A549 (cell line): ENCODE measurements at regions not wholly inside any gene's neighbourhood (a gene's known extent, or its start where the extent isn't known, plus 50 kb on each side); places are given as distances from the start of the nearest gene placed in this dataset.

ENCODE experiments used
- ATOH8 ChIP-seq: fragments of 250-450 bp; sonication (Bioruptor Pico); IDR thresholded peaks from 2 replicates; pipeline ENCODE4 v1.5.0; 2020; ENCODE audit warnings: low read depth, mild to moderate bottlenecking, moderate library complexity
- CTCF ChIP-seq: fragments of >200 bp; sonication (Bioruptor Twin); formaldehyde crosslinking; IDR thresholded peaks from 3 replicates; pipeline ENCODE4 v1.5.1; 2016
- EP300 ChIP-seq, 2 experiments: fragments of >200 bp; sonication (Bioruptor Twin); formaldehyde crosslinking; IDR thresholded peaks; 2 replicates in 1 of 2; 3 replicates in 1 of 2; pipeline ENCODE4 v1.6.1; 2016 to 2017
- ESRRA ChIP-seq: fragments of 150-350 bp; IDR thresholded peaks from 2 replicates; pipeline ENCODE4 v1.6.1; 2014; ENCODE audit warnings: mild to moderate bottlenecking, low read length, borderline replicate concordance
- HMGXB4 ChIP-seq: fragments of 250-450 bp; sonication (Bioruptor Pico); IDR thresholded peaks from 2 replicates; pipeline ENCODE4 v1.5.0; 2021; ENCODE audit warnings: mild to moderate bottlenecking, moderate library complexity, borderline replicate concordance
- MAZ ChIP-seq: fragments of 150-350 bp; IDR thresholded peaks from 2 replicates; pipeline ENCODE4 v1.6.1; 2014; ENCODE audit warnings: antibody characterized with exemption, low read depth, low read length, borderline replicate concordance
- MYC ChIP-seq: IDR thresholded peaks from 2 replicates; pipeline ENCODE4 v1.6.1; 2012; ENCODE audit warnings: mild to moderate bottlenecking, inconsistent platforms, low read length, improper control_type of control experiment, borderline replicate concordance
- POLR2A ChIP-seq: IDR thresholded peaks from 2 replicates; pipeline ENCODE4 v1.6.1; 2012; ENCODE audit warnings: mild to moderate bottlenecking, low read length
- RFX5 ChIP-seq: fragments of 450-650 bp; IDR thresholded peaks from 2 replicates; pipeline ENCODE4 v1.7.1; 2014; ENCODE audit warnings: antibody characterized with exemption, mild to moderate bottlenecking, moderate library complexity
- TP53 ChIP-seq: fragments of 250-450 bp; sonication (Bioruptor Pico); IDR thresholded peaks from 2 replicates; pipeline ENCODE4 v1.5.0; 2021; ENCODE audit warnings: mild to moderate bottlenecking, moderate library complexity
- USF2 ChIP-seq: fragments of 450-650 bp; IDR thresholded peaks from 2 replicates; pipeline ENCODE4 v1.6.1; 2014; ENCODE audit warnings: antibody characterized with exemption

- TF ChIP-seq POLR2A (no peak), TP53 (CRISPR knock-in tag) (no peak), EP300 (IDR thresholded peaks at IDR 0.05) (no peak), USF2 (no peak), HMGXB4 (CRISPR knock-in tag) (no peak), RFX5 (no peak), MYC (no peak), MAZ (no peak), ATOH8 (CRISPR knock-in tag) (no peak), CTCF (no peak), ESRRA (no peak)
Measured at GRCh38 chr4:115360431-115360830, 247.0 kb upstream of the NDST4 start.
